ENCODE measurements at regions not wholly inside any gene's neighbourhood (a gene's known extent, or its start where the extent isn't known, plus 50 kb on each side); places are given as distances from the start of the nearest gene placed in this dataset.

- no peak overlapping the region for H3K27ac ChIP-seq (ENCODE audit: low read depth, low read length, poor library complexity, severe bottlenecking)
- H3K4me3 ChIP-seq (ENCODE audit: low read depth, low read length, poor library complexity, severe bottlenecking): no peak overlapping the region
- no peaks in the 10 kb centered on the region for H3K79me2 ChIP-seq (ENCODE audit: insufficient read depth, low read length)
- H3K9me2 ChIP-seq (ENCODE audit: low read depth, low read length): no peaks in the 10 kb centered on the region
- H3K27me3 ChIP-seq (ENCODE audit: insufficient read depth, low read length): no peaks in the 10 kb centered on the region
- no peaks in the 10 kb centered on the region for H3K9me3 ChIP-seq (ENCODE audit: low read length)
- no peak overlapping the region for H3K9ac ChIP-seq (ENCODE audit: low read length)
- TF ChIP-seq EZH2 (IDR thresholded peaks at IDR 0.05; ENCODE audit: borderline replicate concordance, low read length): no peak
- no peak for TF ChIP-seq CTCF (IDR thresholded peaks at IDR 0.05; ENCODE audit: low read length)
- H3K4me2 ChIP-seq (ENCODE audit: low read length): no peak overlapping the region
- H4K20me1 ChIP-seq (ENCODE audit: insufficient read depth, low read length): no peaks in the 10 kb centered on the region
- no peaks in the 10 kb centered on the region for H3F3A ChIP-seq (ENCODE audit: insufficient read depth, low read length)
- H3K4me1 ChIP-seq (ENCODE audit: insufficient read depth, low read length, severe bottlenecking): no peaks in the 10 kb centered on the region
- H2AFZ ChIP-seq (ENCODE audit: low read length): no peak overlapping the region
- no peaks in the 10 kb centered on the region for H3K36me3 ChIP-seq (ENCODE audit: insufficient read depth, low read length)
Observed at GRCh38 chr6:132907231-132907630, 92.9 kb downstream of the RPS12 start.

DNA sequence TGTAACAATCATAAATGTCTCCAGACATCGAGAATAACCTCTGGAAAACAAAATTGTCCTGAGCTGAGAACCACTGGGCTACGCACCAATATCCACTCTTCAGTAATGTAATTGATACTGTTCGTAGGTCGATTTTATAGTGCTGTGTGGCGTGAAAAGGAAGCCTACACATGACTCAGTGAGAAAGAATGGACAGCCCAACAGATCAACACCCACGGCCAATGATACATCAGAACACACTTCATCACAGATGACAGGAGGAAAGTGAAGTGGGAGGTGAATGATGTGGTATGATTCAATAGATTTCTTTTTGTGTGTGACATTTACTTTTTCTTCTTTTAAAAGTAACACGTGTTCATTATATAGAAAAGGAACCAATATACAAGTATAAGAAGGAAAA, 93.5 kb downstream of the RPS12 start:
- no peaks in the 10 kb centered on the region for H4K20me1 ChIP-seq (ENCODE audit: insufficient read depth, low read length)
- H3K4me1 ChIP-seq (ENCODE audit: insufficient read depth, low read length, severe bottlenecking): no peaks in the 10 kb centered on the region
- no peak overlapping the region for H3K9ac ChIP-seq (ENCODE audit: low read length)
- no peaks in the 10 kb centered on the region for H3K79me2 ChIP-seq (ENCODE audit: insufficient read depth, low read length)
- no peak overlapping the region for H2AFZ ChIP-seq (ENCODE audit: low read length)
- no peaks in the 10 kb centered on the region for H3F3A ChIP-seq (ENCODE audit: insufficient read depth, low read length)
- no peaks in the 10 kb centered on the region for H3K27me3 ChIP-seq (ENCODE audit: insufficient read depth, low read length)
- no peaks in the 10 kb centered on the region for H3K9me2 ChIP-seq (ENCODE audit: low read depth, low read length)
- H3K9me3 ChIP-seq (ENCODE audit: low read length): no peaks in the 10 kb centered on the region
- no peak overlapping the region for H3K4me3 ChIP-seq (ENCODE audit: low read depth, low read length, poor library complexity, severe bottlenecking)
- H3K4me2 ChIP-seq (ENCODE audit: low read length): no peak overlapping the region
- H3K36me3 ChIP-seq (ENCODE audit: insufficient read depth, low read length): no peaks in the 10 kb centered on the region
- H3K27ac ChIP-seq (ENCODE audit: low read depth, low read length, poor library complexity, severe bottlenecking): no peak overlapping the region
- TF ChIP-seq CTCF (IDR thresholded peaks at IDR 0.05; ENCODE audit: low read length): no peak
- TF ChIP-seq EZH2 (IDR thresholded peaks at IDR 0.05; ENCODE audit: borderline replicate concordance, low read length): no peak

- no peak overlapping the region for H3K27ac ChIP-seq (ENCODE audit: low read depth, low read length, poor library complexity, severe bottlenecking)
- H3K4me3 ChIP-seq (ENCODE audit: low read depth, low read length, poor library complexity, severe bottlenecking): no peak overlapping the region
- H3K9me2 ChIP-seq (ENCODE audit: low read depth, low read length): no peaks in the 10 kb centered on the region
- TF ChIP-seq CTCF (IDR thresholded peaks at IDR 0.05; ENCODE audit: low read length): no peak
- no peak overlapping the region for H2AFZ ChIP-seq (ENCODE audit: low read length)
- H3K9me3 ChIP-seq (ENCODE audit: low read length): no peaks in the 10 kb centered on the region
- H3K9ac ChIP-seq (ENCODE audit: low read length): no peak overlapping the region
- H3F3A ChIP-seq (ENCODE audit: insufficient read depth, low read length): no peaks in the 10 kb centered on the region
- no peak overlapping the region for H3K4me2 ChIP-seq (ENCODE audit: low read length)
- H3K4me1 ChIP-seq (ENCODE audit: insufficient read depth, low read length, severe bottlenecking): no peaks in the 10 kb centered on the region
- no peaks in the 10 kb centered on the region for H3K36me3 ChIP-seq (ENCODE audit: insufficient read depth, low read length)
- no peaks in the 10 kb centered on the region for H3K27me3 ChIP-seq (ENCODE audit: insufficient read depth, low read length)
- no peaks in the 10 kb centered on the region for H3K79me2 ChIP-seq (ENCODE audit: insufficient read depth, low read length)
- no peaks in the 10 kb centered on the region for H4K20me1 ChIP-seq (ENCODE audit: insufficient read depth, low read length)
Observed at GRCh38 chr6:132909742-132910141, 95.4 kb downstream of the RPS12 start.

Measured in OCI-LY1 (cell line).